ENCODE measurements at regions not wholly inside any gene's neighbourhood (a gene's known extent, or its start where the extent isn't known, plus 50 kb on each side); places are given as distances from the start of the nearest gene placed in this dataset.
A peak's percentile ranks its signal among the peaks of the same experiment; 100 is the strongest.
"Not testable (repeated sequence)": the region's sequence is repeated elsewhere in the genome, so short reads cannot be mapped to it uniquely, and the experiment has no call there.

GRCh38 chr6:121559611-121560269, 124.3 kb downstream of the GJA1 start:
- no peak overlapping the region for H3K27ac ChIP-seq
- DNase-seq (ENCODE audit: low spot score in 2 of 2) = no peak

GRCh38 chr6:121560476-121560875, 125.0 kb downstream of the GJA1 start:
- Histone ChIP-seq H3K4me1 (no peaks in the 10 kb centered on the region), H3K9me3 (peaks cover 10 to 14% of the 10 kb centered on the region in 2 donors), H3K27ac (no peak overlapping the region), H3K27me3 (no peaks in the 10 kb centered on the region), H3K4me3 (no peak overlapping the region), H3K36me3 (no peaks in the 10 kb centered on the region)
- no peak for DNase-seq (ENCODE audit: low spot score in 2 of 2)
- intact Hi-C loops (cut with DNase I) = no loop called here
- no peak for TF ChIP-seq CTCF (IDR thresholded peaks at IDR 0.05)

More at GRCh38 chr6:121559611-121560269, 124.3 kb downstream of the GJA1 start:
- intact Hi-C loops (cut with DNase I) = loop anchor here (5.0 kb wide), 1 partner anchor 563 kb away; no protein-coding TSS in a partner anchor
- Histone ChIP-seq H3K4me3 (no peak overlapping the region), H3K4me1 (no peaks in the 10 kb centered on the region), H3K27me3 (no peaks in the 10 kb centered on the region), H3K9me3 (peaks cover 6 to 9% of the 10 kb centered on the region in 2 donors), H3K36me3 (no peaks in the 10 kb centered on the region)
- TF ChIP-seq CTCF (IDR thresholded peaks at IDR 0.05) = no peak

GRCh38 chr6:121563286-121563685, 127.8 kb downstream of the GJA1 start:
- H3K27me3 ChIP-seq = no peaks in the 10 kb centered on the region
- intact Hi-C loops (cut with DNase I) = no loop called here
- H3K27ac ChIP-seq = no peak overlapping the region
- TF ChIP-seq CTCF (IDR thresholded peaks at IDR 0.05) = no peak
- H3K4me3 ChIP-seq = no peak overlapping the region
- no peaks in the 10 kb centered on the region for H3K4me1 ChIP-seq
- DNase-seq (ENCODE audit: low spot score in 2 of 2) = no peak
- peaks cover 10 to 14% of the 10 kb centered on the region in 2 donors for H3K9me3 ChIP-seq
- H3K36me3 ChIP-seq = no peaks in the 10 kb centered on the region

- H3K9me3 ChIP-seq = peaks cover 10 to 14% of the 10 kb centered on the region in 2 donors
- H3K27ac ChIP-seq; H3K4me3 ChIP-seq; intact Hi-C loops (cut with DNase I); H3K4me1 ChIP-seq; DNase-seq (ENCODE audit: low spot score in 2 of 2); H3K27me3 ChIP-seq; H3K36me3 ChIP-seq: not testable (repeated sequence)
These were observed 129.1 kb downstream of the GJA1 start for GRCh38 chr6:121564529-121564928.

- no peaks in the 10 kb centered on the region for H3K27me3 ChIP-seq
- no peak for DNase-seq (ENCODE audit: low spot score in 2 of 2)
- H3K36me3 ChIP-seq = no peaks in the 10 kb centered on the region
- H3K27ac ChIP-seq = no peak overlapping the region
- H3K4me1 ChIP-seq = peaks cover 0 to 6% of the 10 kb centered on the region in 2 donors
- H3K4me3 ChIP-seq = no peak overlapping the region
- intact Hi-C loops (cut with DNase I) = no loop called here
- TF ChIP-seq CTCF (IDR thresholded peaks at IDR 0.05) = no peak
- H3K9me3 ChIP-seq = peaks cover 0 to 6% of the 10 kb centered on the region in 2 donors
These were observed 136.0 kb downstream of the GJA1 start for GRCh38 chr6:121571455-121571854.

GRCh38 chr6:121573481-121573880, 138.0 kb downstream of the GJA1 start:
- intact Hi-C loops (cut with DNase I) = no loop called here
- Histone ChIP-seq H3K36me3 (no peaks in the 10 kb centered on the region), H3K4me3 (no peak overlapping the region), H3K27ac (peak overlapping the region; percentile 41 to 69), H3K9me3 (peaks cover 0 to 6% of the 10 kb centered on the region in 2 donors), H3K27me3 (no peaks in the 10 kb centered on the region), H3K4me1 (peaks cover 0 to 6% of the 10 kb centered on the region in 2 donors)
- no peak for TF ChIP-seq CTCF (IDR thresholded peaks at IDR 0.05)
- no peak for DNase-seq (ENCODE audit: low spot score in 2 of 2)

Data from ascending aorta (tissue), 2 donors.